ENCODE measurements at regions not wholly inside any gene's neighbourhood (a gene's known extent, or its start where the extent isn't known, plus 50 kb on each side); places are given as distances from the start of the nearest gene placed in this dataset.

DNA sequence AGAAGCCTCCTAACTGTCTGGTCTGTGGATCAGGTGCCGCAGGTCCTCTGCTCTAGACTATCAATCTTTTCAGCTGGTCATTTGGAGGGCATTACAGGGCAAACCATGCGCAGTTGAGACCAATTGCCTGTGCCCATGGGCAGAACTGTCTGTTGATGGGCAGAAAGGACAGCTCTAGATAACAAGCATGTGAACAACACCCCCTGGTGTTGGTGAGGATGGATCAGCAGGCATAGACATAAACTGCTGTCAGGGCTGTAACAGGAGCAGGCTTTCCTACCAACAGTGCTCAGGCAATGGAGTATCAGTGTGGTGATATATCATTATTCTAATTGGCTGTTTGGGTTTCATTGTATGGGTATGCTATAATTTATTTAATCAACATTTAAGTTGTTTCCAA is 104.7 kb upstream of the KL start:
- TF ChIP-seq POLR2A (IDR thresholded peaks at IDR 0.05): no peak
- TF ChIP-seq, protein P1, sequence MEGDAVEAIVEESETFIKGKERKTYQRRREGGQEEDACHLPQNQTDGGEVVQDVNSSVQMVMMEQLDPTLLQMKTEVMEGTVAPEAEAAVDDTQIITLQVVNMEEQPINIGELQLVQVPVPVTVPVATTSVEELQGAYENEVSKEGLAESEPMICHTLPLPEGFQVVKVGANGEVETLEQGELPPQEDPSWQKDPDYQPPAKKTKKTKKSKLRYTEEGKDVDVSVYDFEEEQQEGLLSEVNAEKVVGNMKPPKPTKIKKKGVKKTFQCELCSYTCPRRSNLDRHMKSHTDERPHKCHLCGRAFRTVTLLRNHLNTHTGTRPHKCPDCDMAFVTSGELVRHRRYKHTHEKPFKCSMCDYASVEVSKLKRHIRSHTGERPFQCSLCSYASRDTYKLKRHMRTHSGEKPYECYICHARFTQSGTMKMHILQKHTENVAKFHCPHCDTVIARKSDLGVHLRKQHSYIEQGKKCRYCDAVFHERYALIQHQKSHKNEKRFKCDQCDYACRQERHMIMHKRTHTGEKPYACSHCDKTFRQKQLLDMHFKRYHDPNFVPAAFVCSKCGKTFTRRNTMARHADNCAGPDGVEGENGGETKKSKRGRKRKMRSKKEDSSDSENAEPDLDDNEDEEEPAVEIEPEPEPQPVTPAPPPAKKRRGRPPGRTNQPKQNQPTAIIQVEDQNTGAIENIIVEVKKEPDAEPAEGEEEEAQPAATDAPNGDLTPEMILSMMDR (IDR thresholded peaks at IDR 0.05): peak; percentile 7 to 53 (median 37)
